GM18858 (cell line): ENCODE measurements at regions not wholly inside any gene's neighbourhood (a gene's known extent, or its start where the extent isn't known, plus 50 kb on each side); places are given as distances from the start of the nearest gene placed in this dataset.

Experiments used
- ATAC-seq: cut with Tn5 transposase; IDR thresholded peaks from one replicate; pipeline ENCODE4 v1.9.1; 2021; ENCODE audit not compliant: unreplicated experiment

DNA sequence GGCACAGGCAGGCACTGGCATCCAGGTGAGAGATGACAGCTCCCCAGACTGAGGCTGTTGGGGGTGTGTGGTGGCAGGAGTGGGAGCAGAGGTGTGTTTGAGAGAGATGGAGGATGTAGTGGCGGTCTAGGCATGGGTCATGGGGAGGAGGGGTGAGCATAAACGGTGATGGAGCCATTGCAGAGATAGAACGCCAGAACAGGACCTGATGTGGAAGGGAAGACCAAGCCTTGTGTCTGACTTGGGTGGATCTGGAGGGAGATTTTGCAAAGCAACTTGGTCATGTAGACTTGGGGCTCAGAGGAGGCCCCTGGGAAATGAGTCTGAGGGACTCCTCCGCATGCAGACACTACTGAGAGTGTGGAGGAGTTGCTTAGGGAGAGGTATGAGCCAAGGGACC is 50.0 kb upstream of the CLDN5 start:
- ATAC-seq = no peak

DNA sequence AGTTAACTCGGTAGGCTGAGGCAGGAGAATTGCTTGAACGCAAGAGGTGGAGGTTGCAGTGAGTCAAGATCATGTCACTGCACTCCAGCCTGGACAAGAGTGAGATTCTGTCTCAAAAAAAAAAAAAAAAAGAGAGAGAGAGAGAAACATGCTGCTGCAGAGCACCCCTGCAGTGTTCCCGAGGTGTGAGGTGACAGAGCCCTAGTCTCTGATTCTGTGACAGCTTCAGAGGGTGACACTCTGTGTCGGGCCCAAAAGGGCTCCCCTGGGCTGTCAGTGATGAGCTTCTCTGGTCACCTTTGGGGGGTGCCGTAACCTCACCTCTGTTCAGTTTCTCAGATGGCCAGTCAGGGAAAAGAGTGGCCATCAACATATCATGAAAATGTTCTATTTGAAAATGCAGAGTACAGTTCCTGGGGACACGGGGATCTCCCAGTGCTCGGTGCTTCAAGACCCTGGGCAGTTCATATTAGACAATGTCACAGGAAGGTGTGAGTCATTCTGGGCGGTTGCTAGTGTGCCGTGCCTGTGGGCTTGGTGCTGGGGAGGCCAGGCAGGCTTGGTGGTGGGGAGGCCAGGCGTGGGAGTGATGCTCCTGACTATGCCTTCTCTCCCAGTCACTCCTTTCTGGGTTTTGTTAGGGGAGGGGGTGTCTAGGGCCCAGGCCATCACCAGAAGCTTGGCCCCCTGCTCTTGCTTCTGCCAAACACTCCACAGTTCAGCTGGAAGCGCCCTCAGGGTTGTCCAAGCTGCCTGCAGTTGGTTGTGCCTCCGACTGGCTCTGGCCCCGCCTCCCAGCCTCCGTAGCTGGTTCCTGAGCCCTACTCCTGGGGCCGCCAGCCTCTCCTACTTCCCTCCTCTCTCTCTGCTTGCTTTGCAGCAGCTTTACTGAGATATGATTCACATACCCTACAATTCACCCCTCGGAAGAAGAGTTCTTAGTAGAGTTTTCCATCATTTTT is 52.5 kb upstream of the CLDN5 start:
- no peak for ATAC-seq

DNA sequence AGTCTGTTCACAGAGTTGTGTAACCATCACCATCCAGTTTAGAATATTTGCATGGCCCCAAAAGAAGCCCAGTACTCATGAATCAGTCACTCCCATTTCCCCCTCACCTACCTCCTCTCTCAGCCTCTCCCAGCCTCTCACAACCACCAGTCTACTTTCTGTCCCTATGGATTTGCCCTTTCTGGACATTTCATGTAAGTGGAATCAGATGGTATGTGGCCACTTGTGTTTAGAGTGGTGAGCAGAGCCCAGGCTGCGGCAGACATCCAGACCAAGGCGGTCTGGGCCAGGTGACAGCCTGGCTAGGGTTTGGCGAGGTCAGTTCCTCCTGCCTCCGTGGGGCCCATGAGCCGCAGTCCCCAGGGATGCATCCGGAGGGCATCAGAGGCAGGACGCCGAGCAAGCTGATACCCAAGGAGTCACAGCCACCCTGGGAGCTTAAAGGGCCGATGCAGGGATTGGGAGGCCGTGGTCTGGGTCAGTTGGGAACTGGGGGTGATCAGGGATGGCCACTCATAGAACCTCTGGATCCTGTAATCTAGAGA is 53.3 kb upstream of the CLDN5 start:
- no peak for ATAC-seq

DNA sequence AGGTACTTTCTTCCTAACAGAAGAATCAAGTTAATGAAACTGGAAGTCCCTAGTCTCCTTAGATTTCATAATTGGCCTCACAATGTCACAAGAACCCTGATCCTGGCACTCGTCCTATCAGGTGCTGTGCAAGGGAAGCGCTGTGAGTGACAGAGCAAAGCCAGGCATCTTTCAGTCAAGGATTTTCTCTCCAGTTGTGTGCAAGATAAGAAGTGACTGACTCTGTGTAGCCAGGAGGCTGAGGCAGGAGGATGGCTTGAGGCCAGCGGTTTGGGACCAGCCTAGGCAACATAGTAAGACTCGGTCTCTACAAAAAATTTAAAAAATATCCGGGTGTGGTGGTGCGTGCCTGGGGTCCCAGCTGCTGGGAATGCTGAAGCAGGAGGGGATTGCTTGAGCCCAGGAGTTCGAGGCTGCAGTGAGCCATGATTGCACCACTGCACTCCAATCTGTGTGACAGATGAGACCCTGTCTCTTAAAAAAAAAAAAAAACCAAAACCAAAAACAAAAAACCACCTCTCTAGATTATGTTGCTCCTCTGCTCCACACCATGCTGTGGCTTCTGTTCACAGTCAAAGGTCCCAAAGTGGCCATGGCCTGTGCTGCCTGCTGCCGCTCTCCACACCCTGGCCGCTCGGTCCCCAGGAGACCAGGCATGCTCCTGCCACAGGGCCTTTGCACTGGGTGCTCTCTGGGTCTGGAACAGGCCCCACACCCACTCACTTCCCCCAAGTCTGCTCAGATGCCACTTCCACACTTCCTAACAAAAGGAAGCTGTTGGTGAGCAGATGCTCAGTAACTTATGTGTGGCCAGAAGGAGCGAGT is 54.2 kb upstream of the CLDN5 start:
- ATAC-seq = no peak

DNA sequence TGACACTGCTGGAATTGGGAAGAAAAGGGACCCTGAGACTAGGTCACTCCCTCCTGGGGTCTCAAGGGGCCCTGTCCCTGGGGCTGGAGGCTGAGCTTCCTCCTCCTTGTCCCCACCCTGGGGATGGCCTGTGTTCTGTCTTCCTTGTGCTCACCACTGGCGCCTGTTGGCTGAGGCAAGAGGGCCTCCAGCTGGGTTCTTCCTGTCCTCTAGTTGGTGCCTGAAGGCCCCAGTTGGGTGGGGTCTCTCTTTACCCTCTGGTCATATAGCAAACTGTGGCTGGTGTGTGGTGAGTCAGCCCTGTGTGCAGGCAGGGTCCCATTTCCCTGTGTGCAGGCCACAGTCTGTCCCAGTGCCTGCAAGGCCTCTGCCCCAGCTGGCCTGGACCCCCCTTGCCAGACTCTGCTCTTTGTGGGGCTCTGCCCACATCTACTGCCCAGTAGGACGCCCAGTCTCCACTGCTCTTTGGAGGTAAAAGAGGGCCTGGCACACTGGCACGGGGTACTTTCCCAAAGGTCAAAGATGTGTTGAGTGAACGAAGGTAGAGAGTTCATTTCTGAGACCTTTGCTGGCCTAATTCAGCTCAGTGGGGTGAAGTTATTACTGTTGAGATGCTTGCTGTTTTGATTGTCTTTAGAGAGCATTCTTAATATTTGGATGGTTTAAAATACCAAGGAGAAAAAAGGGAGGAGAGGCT is 55.1 kb upstream of the CLDN5 start:
- no peak for ATAC-seq

DNA sequence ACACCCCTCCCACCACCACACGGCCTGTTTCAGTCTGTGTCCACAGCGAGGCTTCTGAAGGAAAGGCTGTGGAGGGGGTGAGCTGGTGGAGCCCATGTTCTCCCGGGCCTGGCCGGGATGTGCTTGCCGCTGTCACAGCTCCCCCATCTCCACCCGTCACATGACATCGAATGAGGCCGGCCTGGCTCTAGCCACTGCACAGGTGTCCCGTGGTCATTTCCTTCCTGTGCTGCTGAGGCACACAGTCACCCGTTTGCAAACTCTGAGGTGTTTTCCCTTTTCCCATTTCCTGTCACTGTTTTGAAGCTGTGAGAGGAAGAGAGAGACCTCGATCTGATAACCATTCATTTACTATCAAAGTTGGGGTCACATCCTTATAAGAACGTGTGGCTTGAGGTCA is 55.7 kb upstream of the CLDN5 start:
- no peak for ATAC-seq

DNA sequence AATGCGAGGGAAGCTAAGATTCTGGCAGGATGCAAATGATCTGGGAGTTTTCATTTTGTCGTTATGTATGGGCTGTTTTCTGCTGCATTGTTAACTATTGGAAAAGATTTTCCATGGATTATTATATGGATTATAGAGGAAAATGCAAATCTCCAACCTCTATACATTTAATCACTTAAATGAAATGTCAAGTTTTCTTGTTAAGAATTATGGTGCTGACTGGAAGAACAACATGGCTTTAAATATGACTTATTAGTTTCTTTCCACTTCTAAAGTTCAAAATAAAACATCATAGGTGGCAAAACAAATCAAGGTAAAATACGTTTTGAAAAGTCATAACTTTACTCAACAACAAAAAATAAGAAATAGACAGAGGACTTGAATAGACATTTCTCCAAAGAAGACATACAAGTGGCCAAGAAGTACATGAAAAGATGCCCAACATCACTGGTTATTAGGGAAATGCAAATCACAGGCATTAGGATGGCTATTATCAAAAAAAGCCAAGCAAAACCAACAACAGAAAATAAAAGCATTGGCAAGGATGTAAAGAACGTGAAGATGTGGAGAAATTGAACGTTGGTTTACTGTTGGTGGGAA is 56.2 kb upstream of the CLDN5 start:
- ATAC-seq = no peak

DNA sequence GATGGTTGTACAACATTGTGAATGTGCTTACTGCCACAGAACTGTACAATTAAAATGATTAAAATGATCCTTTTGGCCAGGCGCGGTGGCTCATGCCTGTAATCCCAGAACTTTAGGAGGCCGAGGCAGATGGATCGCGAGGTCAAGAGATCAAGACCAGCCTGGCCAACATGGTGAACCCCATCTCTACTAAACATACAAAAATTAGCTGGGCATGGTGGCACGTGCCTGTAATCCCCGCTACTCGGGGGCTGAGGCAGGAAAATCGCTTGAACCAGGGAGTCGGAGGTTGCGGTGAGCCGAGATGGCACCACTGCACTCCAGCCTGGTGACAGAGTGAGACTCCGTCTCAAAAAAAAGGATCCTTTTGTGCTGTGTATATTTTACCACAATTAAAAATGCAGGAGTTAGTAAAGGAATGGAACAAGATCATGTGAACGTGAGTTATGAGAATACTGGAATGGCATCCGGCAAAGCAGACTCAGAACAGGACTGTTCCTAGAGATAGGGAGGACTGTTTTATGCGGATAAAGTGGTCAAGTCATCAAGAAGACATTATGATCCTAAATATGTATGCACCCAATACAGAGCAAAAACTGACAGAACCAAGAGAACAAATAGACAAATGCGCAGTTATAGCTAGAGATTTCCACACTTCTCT is 58.0 kb upstream of the CLDN5 start:
- no peak for ATAC-seq

DNA sequence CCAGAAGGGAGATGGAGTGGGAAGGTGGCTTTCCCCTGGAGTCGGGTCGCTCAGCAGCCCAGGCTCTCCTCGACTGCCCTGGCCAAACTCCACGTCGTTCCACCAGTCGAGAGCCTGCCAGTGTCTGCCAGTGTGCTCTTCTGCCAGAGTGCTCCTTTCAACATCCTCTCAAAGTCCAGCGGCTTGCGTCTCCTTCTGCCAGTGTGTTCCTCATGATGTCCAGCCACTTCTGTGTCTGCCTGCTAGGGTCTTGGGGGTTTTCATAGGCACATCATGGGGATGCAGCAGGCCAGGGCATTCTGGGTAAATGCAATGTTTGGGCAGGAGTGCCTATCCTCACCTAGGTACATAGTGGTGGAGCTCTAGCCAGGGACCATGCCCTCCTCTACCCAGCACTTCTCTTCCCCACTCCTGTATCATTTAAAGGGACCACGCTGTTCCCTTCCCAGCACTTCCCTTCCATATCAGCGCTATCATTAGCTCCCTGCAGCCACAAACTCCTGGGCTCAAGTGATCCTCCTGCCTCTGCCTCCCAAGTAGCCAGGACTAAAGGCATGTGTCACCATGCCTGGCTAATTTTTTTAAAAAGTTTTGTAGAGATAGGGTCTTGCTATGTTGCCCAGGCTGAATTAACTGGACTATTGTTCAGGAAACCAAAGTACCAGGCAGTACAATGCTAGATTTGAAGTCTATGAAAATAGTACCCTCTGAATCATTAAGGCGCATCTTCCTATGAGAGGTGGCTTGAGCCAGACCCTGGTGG is 62.9 kb upstream of the CLDN5 start:
- ATAC-seq = no peak

DNA sequence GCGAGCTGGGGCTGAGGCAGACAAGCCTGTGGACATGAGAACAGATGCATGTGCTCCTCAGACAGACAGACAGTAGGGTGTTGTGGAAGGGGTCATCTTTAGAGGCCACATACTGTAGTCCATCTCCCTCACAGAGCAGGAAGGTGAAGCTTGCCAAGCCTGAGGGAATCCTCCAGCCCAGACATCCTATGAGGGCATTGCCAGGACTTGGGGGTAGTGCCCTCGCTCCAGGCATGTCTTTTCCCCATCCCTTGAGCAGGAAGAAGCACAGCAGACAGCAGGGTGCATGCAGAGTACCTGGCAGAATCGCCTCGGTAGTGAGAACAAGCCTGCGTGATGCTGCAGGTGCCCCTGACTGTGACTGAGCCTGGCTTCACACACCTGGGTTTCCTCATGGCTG is 66.5 kb upstream of the CLDN5 start:
- no peak for ATAC-seq

DNA sequence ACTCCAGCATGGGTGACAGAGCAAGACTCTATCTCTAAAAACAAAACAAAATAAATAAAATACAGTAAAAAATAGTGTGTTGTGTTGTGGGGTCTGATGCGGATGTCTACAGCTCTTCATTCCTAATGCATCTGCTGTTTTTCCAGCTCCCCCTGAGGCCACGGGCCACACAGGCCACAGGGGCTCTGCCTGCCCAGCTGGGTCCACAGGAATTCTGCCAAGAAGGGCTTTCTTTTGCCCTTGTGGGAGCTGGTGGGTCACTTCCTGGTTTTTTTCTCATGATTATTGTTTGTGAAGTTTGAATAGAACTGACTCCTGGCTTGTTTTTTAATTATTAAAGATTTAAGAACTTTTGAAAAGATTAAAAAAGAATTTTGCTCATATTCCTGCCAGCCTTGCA is 67.4 kb upstream of the CLDN5 start:
- no peak for ATAC-seq

DNA sequence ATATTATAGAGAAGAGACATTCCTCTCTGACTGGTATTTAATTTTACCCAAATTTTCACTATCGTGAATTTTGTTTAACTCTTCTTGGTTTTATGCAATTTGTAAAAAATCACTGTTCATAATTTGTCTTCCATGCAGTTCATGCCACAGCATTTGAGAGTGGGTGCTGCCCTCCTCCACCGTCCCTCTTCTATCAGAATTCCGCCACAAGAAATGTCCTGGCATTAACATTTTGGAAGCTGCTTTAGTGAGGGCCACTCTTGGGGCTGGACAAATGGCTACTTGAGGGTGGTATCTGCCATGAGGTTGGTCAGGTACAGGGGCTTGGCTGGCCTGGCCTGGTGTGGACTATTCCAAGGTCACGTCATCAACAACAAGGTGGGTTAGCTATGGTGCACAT is 68.3 kb upstream of the CLDN5 start:
- ATAC-seq = no peak

DNA sequence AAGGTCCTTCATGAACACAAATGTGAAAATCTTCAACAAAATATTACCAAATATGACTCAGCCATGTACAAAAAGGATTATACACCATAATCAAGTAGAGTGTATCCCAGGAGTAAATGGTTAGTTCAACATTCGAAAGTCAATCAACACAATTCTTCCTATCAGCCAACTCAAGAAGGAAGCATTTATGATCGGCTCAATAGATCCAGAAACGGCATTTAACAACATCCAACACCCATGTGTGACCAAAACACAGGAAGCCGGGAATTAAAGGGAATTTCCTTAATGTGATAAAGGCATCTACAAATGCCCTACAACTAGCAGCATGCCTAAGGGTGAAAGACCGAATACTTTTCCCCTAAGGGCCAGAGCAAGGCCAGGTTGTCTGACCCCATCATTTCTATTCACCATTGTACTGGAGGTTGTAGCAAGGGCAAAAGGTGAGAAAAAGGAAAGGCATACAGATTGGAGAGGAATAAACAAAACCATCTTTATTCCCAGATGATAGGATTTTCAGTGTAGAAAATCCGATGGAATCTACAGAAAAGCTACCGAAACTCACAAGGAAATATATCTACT is 69.9 kb upstream of the CLDN5 start:
- no peak for ATAC-seq

DNA sequence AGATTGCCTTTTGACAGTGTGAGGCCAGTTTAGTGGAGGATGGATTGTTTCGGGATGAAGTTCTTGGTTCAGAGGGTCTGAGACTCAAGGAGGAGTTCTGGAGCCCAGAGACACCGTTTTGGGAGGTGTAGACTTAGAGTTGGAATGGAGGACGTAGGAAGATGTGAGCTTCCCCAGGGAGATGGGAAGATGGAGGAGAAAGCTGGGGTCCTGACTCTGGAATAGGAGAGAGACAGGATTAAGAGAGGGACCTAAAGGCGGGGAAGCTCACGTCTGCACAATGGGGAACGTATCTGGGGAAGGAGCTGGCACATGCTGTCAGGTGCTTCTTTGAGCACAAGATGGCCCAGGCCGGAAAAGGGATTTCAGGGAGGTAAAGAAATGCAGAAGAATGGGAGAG is 71.3 kb upstream of the CLDN5 start:
- no peak for ATAC-seq

DNA sequence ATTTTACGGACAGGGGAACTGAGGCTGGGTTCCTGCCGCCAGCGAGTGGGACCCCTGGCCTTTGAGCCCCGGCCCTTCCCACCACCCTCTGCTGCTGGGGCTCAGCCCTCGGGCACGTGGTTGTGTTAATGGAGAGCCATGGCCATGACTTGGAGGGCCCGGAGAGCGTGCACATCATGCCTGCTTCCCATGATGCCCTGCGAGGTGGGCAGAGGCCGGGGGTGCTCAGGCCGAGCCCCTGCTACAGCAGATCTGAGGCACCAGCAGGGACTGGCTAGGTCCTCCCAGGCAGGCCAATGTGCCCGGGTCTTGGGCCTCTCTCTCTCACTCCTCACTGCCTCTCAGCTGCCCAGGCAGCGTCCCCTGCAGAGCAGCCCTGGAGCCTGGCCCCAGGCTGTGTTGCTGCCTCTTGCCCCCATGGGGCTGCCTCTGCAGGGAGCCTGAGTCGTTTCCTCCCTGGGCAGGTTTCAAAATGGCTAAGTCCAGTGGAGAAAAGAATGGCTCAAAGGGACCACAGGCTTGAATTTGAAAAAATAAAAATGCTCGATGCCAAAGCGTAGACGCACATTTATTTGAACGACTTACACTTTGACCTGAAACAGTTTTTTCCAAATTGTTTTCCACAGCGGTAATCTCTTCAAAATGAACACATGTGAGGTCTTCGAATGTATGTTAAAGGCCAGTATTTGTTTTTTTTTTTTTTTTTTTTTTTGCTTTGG is 72.6 kb upstream of the CLDN5 start:
- ATAC-seq = no peak

DNA sequence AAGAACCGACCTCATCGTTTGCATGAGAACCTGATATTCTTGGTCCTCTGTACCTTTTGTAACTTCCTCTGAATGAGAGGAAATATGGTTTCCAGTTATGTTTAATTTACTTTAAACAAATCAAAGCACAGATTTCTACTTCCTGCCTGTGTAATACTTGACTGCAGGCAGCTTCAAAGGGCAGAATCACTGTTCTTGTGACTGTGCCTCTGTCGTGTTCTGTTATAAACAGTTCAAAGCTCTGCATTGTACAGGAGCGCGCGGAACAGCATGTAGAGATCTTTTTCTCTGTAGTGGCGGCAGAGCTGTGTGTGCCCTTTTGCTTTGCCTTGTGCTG is 73.2 kb upstream of the CLDN5 start:
- no peak for ATAC-seq

DNA sequence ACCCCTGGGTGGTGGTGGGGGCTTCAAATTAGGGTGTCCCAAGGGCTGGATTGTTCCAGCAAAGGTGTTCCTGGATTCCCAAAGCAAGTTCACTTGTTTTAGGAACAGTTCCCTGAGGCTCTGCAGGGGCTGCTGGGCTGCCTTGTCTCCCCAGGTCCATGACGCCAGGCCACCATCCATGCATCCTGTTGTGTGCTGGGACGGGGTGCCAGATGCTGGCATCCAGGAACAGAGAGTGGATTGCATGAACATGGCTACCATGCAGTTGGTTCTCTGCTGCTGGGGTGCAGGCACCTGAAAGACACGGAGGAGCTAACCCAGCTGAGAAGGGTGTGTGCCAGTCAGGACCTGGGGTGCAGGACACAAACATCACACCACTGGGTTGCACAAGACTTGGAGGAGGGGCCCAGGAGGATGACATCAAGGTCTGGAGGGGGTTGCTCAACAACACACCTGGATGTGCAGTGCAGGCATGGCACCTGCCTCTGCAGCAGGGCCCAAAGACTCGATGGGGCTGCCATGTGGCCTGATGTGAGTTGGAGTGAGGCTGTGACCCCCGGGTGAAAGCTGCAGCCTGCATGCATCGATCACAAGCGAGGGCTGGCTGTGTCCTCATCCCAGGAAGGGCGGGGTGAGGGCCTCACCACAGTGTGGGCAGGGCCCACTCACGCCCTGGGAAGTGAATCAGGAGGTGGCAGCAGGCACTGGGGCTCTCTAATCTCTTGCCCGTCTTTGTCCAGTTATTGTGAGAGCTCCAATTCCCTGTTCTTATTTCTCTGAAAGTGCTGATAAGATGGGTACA is 74.0 kb upstream of the CLDN5 start:
- no peak for ATAC-seq

DNA sequence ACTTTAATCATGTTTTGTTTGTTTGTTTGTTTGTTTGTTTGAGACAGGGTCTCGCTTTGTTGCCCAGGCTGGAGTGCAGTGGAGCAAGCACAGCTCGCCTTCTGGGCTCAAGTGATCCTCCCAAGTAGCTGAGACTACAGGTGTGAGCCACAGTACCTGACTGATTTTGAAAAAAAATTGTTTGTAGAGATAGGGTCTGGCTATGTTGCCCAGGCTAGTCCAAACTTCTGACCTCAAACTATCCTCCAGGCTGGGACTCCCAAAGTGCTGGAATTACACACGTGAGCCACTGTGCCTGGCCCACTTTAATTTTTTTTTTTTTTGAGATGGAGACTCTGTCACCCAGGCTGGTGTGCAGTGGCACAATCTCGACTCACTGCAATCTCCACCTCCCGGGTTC is 74.8 kb upstream of the CLDN5 start:
- no peak for ATAC-seq
